NB4 (cell line): ENCODE measurements at regions not wholly inside any gene's neighbourhood (a gene's known extent, or its start where the extent isn't known, plus 50 kb on each side); places are given as distances from the start of the nearest gene placed in this dataset.

Experiments used
- DNase-seq: peaks from one replicate; pipeline ENCODE4 v3.0.0; 2010; ENCODE audit warnings: low read depth
- H3K4me3 ChIP-seq: one replicate; pipeline ENCODE4 v1.5.1; 2011; ENCODE audit warnings: mild to moderate bottlenecking, low read depth, low read length, moderate library complexity
- MYC ChIP-seq: IDR thresholded peaks from 2 replicates; pipeline ENCODE4 v1.6.1; 2011; ENCODE audit warnings: low read depth, low read length
- POLR2A ChIP-seq: IDR thresholded peaks from 2 replicates; pipeline ENCODE4 v1.6.1; 2011; ENCODE audit warnings: mild to moderate bottlenecking; ENCODE audit not compliant: insufficient read length; ENCODE audit errors: extremely low read depth
- TF ChIP-seq, protein P1 (sequence below): IDR thresholded peaks from 2 replicates; pipeline ENCODE4 v1.6.1; 2011; ENCODE audit warnings: low read depth, low read length
- TF ChIP-seq, protein P2 (sequence below): IDR thresholded peaks from one replicate; pipeline ENCODE4 v1.5.1; 2012; ENCODE audit warnings: low read depth, low read length

DNA sequence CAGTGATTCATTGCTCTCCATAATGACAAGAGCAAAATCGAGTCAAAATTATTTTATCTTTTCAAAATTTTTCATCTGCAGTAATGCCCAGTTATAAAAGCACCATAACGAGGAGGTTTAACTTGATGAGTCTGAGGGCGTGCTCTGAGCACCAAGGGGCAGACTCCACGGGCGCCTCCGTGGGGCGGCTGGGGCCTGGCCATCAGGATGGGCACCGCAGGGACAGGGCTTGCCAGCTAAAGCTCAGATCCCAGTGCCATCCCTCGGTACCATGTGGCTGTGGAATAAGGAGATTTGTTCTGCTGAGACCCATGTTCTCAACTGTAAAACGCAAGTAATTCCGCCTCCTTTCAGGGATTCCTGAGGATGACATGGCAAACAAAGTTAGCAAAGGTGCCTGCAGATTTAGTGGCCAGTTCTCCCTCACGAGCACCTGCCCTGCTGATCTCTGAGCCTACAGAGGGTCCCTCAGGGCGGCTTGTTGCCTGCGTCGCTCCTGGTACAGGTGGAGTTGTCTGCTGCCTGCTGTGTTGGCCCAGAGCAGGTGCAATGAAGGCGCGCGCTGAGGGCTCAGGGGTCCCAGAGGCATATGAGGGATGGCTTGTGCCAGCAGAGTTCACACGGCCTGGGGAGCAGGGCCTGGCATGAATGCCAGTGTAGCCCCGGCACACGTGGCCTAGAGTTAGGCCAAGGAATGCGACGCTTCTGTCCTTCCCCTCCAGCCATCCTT is 584.4 kb downstream of the TCERG1L start:
- H3K4me3 ChIP-seq: no peak overlapping the region
- DNase-seq: no peak
- no peak for TF ChIP-seq MYC

DNA sequence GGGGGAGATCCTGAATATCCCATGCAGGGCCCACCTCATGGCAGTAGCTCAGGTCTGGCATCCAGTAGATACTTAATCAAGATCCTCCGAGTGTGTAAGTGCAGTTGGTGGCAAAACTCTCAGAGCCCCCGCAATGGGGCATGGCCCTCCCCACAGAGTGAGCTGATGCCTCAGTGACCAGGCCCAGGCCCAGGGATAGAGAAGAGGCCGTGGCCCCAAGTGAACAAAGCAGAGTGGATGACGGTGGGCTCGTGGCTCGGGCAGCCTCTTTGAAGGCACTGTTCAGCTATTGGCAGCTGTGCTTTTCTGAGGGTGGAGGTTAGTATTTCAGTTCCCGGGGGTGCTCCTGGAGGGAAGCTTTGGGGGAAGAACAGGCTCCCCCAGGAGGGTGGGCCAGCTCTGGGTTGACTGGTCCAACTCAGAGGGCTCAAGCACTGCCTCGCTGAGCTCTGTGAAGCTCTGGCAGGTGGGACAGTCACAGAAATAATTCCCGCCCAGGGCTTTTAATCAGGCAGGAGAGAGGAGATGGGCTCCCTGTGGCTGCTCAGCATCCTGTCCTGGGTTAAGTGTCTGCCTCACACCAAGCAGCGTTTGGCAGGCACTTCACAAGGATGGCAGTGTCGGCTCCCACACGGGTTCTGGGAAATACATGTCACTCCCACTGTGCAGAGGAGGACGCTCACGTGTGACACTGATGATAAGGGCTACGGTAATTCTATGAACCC is 583.6 kb downstream of the TCERG1L start:
- TF ChIP-seq, protein P1, sequence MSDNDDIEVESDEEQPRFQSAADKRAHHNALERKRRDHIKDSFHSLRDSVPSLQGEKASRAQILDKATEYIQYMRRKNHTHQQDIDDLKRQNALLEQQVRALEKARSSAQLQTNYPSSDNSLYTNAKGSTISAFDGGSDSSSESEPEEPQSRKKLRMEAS: no peak
- no peak for TF ChIP-seq POLR2A
- TF ChIP-seq, protein P2, sequence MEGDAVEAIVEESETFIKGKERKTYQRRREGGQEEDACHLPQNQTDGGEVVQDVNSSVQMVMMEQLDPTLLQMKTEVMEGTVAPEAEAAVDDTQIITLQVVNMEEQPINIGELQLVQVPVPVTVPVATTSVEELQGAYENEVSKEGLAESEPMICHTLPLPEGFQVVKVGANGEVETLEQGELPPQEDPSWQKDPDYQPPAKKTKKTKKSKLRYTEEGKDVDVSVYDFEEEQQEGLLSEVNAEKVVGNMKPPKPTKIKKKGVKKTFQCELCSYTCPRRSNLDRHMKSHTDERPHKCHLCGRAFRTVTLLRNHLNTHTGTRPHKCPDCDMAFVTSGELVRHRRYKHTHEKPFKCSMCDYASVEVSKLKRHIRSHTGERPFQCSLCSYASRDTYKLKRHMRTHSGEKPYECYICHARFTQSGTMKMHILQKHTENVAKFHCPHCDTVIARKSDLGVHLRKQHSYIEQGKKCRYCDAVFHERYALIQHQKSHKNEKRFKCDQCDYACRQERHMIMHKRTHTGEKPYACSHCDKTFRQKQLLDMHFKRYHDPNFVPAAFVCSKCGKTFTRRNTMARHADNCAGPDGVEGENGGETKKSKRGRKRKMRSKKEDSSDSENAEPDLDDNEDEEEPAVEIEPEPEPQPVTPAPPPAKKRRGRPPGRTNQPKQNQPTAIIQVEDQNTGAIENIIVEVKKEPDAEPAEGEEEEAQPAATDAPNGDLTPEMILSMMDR: no peak
- TF ChIP-seq MYC: no peak
- H3K4me3 ChIP-seq: no peak overlapping the region
- no peak for DNase-seq

- no peak for TF ChIP-seq MYC
- TF ChIP-seq POLR2A: no peak
- TF ChIP-seq, protein P1: no peak
- TF ChIP-seq, protein P2: no peak
- no peak for DNase-seq
- H3K4me3 ChIP-seq: no peak overlapping the region
Observed at GRCh38 chr10:130728531-130729215, 582.8 kb downstream of the TCERG1L start.

DNA sequence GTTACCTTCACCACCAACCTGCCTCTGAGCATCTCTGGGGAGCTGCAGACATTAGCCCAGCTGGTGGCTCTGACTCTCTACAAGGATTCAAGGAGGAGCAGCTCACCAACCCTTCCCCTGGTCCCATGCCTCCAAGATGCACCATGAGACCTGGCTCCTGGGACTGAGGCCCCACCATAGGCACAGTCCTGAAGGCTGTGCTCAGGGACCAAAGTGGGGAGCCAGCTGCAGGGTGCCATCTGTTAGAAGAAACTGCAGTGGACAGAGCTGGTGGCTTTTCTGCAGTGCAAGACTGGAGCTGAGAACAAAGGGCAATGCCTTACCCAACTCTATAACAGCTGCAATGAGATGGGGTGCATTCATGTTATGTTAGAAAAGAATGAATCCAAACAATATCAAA is 581.6 kb downstream of the TCERG1L start:
- DNase-seq: no peak
- no peak for TF ChIP-seq MYC
- TF ChIP-seq, protein P2: no peak
- TF ChIP-seq, protein P1: no peak
- TF ChIP-seq POLR2A: no peak
- H3K4me3 ChIP-seq: no peak overlapping the region

GRCh38 chr10:130737186-130737585 is 574.3 kb downstream of the TCERG1L start:
- TF ChIP-seq, protein P2: no peak
- TF ChIP-seq MYC (no peak), POLR2A (no peak)
- TF ChIP-seq, protein P1: no peak
- no peak overlapping the region for H3K4me3 ChIP-seq
- peak; percentile 12 for DNase-seq

GRCh38 chr10:130737621-130738020 is 573.9 kb downstream of the TCERG1L start:
- peak; percentile 48 for DNase-seq
- TF ChIP-seq, protein P2: no peak
- TF ChIP-seq MYC: no peak
- TF ChIP-seq, protein P1: no peak
- no peak for TF ChIP-seq POLR2A
- no peak overlapping the region for H3K4me3 ChIP-seq
